ENCODE measurements at regions not wholly inside any gene's neighbourhood (a gene's known extent, or its start where the extent isn't known, plus 50 kb on each side); places are given as distances from the start of the nearest gene placed in this dataset.
"Not testable (repeated sequence)": the region's sequence is repeated elsewhere in the genome, so short reads cannot be mapped to it uniquely, and the experiment has no call there.

- Histone ChIP-seq H3K9me3 (ENCODE audit: control insufficient read depth, insufficient read depth, low read length) (no peaks in the 10 kb centered on the region), H3K27me3 (ENCODE audit: control insufficient read depth, insufficient read depth, low read length) (no peaks in the 10 kb centered on the region), H3K36me3 (ENCODE audit: control insufficient read depth, insufficient read depth, low read length) (no peaks in the 10 kb centered on the region), H3K27ac (ENCODE audit: low read length) (no peak overlapping the region), H3K4me1 (ENCODE audit: control insufficient read depth, insufficient read depth, low read length) (no peaks in the 10 kb centered on the region; the same call in 1 of the 2 replicates), H3K4me3 (ENCODE audit: low read length) (no peak overlapping the region)
- no CpG with 5 or more reads among the region's 7 CpGs for WGBS (ENCODE audit: insufficient coverage, insufficient read length)
- DNase-seq (ENCODE audit: low read depth, low spot score) = no peak
Observed at GRCh38 chr2:429142-429541, 141.3 kb upstream of the ALKAL2 start.

- H3K27me3 ChIP-seq (ENCODE audit: control insufficient read depth, insufficient read depth, low read length) = no peaks in the 10 kb centered on the region
- no peak overlapping the region for H3K4me3 ChIP-seq (ENCODE audit: low read length)
- WGBS (ENCODE audit: insufficient coverage, insufficient read length) = no CpG with 5 or more reads among the region's 7 CpGs
- DNase-seq (ENCODE audit: low read depth, low spot score) = no peak
- H3K27ac ChIP-seq (ENCODE audit: low read length) = no peak overlapping the region
- H3K9me3 ChIP-seq (ENCODE audit: control insufficient read depth, insufficient read depth, low read length) = no peaks in the 10 kb centered on the region
- no peaks in the 10 kb centered on the region; the same call in 1 of the 2 replicates for H3K4me1 ChIP-seq (ENCODE audit: control insufficient read depth, insufficient read depth, low read length)
- no peaks in the 10 kb centered on the region for H3K36me3 ChIP-seq (ENCODE audit: control insufficient read depth, insufficient read depth, low read length)
Observed at GRCh38 chr2:428591-428990, 140.7 kb upstream of the ALKAL2 start.

- H3K36me3 ChIP-seq (ENCODE audit: control insufficient read depth, insufficient read depth, low read length); DNase-seq (ENCODE audit: low read depth, low spot score); H3K4me1 ChIP-seq (ENCODE audit: control insufficient read depth, insufficient read depth, low read length); H3K27me3 ChIP-seq (ENCODE audit: control insufficient read depth, insufficient read depth, low read length); H3K9me3 ChIP-seq (ENCODE audit: control insufficient read depth, insufficient read depth, low read length); H3K4me3 ChIP-seq (ENCODE audit: low read length); H3K27ac ChIP-seq (ENCODE audit: low read length): not testable (repeated sequence)
- no CpG with 5 or more reads among the region's 47 CpGs for WGBS (ENCODE audit: insufficient coverage, insufficient read length)
Observed at GRCh38 chr2:426696-427095, 138.8 kb upstream of the ALKAL2 start.

- no peaks in the 10 kb centered on the region for H3K36me3 ChIP-seq (ENCODE audit: control insufficient read depth, insufficient read depth, low read length)
- H3K27me3 ChIP-seq (ENCODE audit: control insufficient read depth, insufficient read depth, low read length) = no peaks in the 10 kb centered on the region
- no CpG with 5 or more reads among the region's 17 CpGs for WGBS (ENCODE audit: insufficient coverage, insufficient read length)
- DNase-seq (ENCODE audit: low read depth, low spot score) = no peak
- no peak overlapping the region for H3K4me3 ChIP-seq (ENCODE audit: low read length)
- no peak overlapping the region for H3K27ac ChIP-seq (ENCODE audit: low read length)
- H3K9me3 ChIP-seq (ENCODE audit: control insufficient read depth, insufficient read depth, low read length) = no peaks in the 10 kb centered on the region
- no peaks in the 10 kb centered on the region for H3K4me1 ChIP-seq (ENCODE audit: control insufficient read depth, insufficient read depth, low read length)
Observed at GRCh38 chr2:425947-426346, 138.1 kb upstream of the ALKAL2 start.

- Histone ChIP-seq H3K4me1 (ENCODE audit: control insufficient read depth, insufficient read depth, low read length) (no peaks in the 10 kb centered on the region), H3K27me3 (ENCODE audit: control insufficient read depth, insufficient read depth, low read length) (no peaks in the 10 kb centered on the region), H3K27ac (ENCODE audit: low read length) (no peak overlapping the region), H3K9me3 (ENCODE audit: control insufficient read depth, insufficient read depth, low read length) (no peaks in the 10 kb centered on the region), H3K36me3 (ENCODE audit: control insufficient read depth, insufficient read depth, low read length) (no peaks in the 10 kb centered on the region), H3K4me3 (ENCODE audit: low read length) (no peak overlapping the region)
- DNase-seq (ENCODE audit: low read depth, low spot score) = no peak
- no CpG with 5 or more reads among the region's 8 CpGs for WGBS (ENCODE audit: insufficient coverage, insufficient read length)
Observed at GRCh38 chr2:425243-425642, 137.4 kb upstream of the ALKAL2 start.

GRCh38 chr2:424306-425171 lies 136.6 kb upstream of the ALKAL2 start:
- Histone ChIP-seq H3K9me3 (ENCODE audit: control insufficient read depth, insufficient read depth, low read length) (no peaks in the 10 kb centered on the region), H3K27me3 (ENCODE audit: control insufficient read depth, insufficient read depth, low read length) (no peaks in the 10 kb centered on the region), H3K4me3 (ENCODE audit: low read length) (no peak overlapping the region), H3K27ac (ENCODE audit: low read length) (no peak overlapping the region), H3K36me3 (ENCODE audit: control insufficient read depth, insufficient read depth, low read length) (no peaks in the 10 kb centered on the region), H3K4me1 (ENCODE audit: control insufficient read depth, insufficient read depth, low read length) (no peaks in the 10 kb centered on the region)
- no CpG with 5 or more reads among the region's 20 CpGs for WGBS (ENCODE audit: insufficient coverage, insufficient read length)
- no peak for DNase-seq (ENCODE audit: low read depth, low spot score)

GRCh38 chr2:423479-423878 lies 135.6 kb upstream of the ALKAL2 start:
- Histone ChIP-seq H3K27me3 (ENCODE audit: control insufficient read depth, insufficient read depth, low read length) (no peaks in the 10 kb centered on the region; the same call in 1 of the 2 replicates), H3K4me1 (ENCODE audit: control insufficient read depth, insufficient read depth, low read length) (no peaks in the 10 kb centered on the region), H3K27ac (ENCODE audit: low read length) (no peak overlapping the region), H3K9me3 (ENCODE audit: control insufficient read depth, insufficient read depth, low read length) (no peaks in the 10 kb centered on the region), H3K4me3 (ENCODE audit: low read length) (no peak overlapping the region), H3K36me3 (ENCODE audit: control insufficient read depth, insufficient read depth, low read length) (no peaks in the 10 kb centered on the region)
- no peak for DNase-seq (ENCODE audit: low read depth, low spot score)
- no CpG with 5 or more reads among the region's 10 CpGs for WGBS (ENCODE audit: insufficient coverage, insufficient read length)

- no peaks in the 10 kb centered on the region for H3K9me3 ChIP-seq (ENCODE audit: control insufficient read depth, insufficient read depth, low read length)
- no peaks in the 10 kb centered on the region for H3K36me3 ChIP-seq (ENCODE audit: control insufficient read depth, insufficient read depth, low read length)
- H3K4me3 ChIP-seq (ENCODE audit: low read length) = no peak overlapping the region
- H3K27ac ChIP-seq (ENCODE audit: low read length) = no peak overlapping the region
- H3K27me3 ChIP-seq (ENCODE audit: control insufficient read depth, insufficient read depth, low read length) = no peaks in the 10 kb centered on the region; the same call in 1 of the 2 replicates
- no peaks in the 10 kb centered on the region for H3K4me1 ChIP-seq (ENCODE audit: control insufficient read depth, insufficient read depth, low read length)
- no peak for DNase-seq (ENCODE audit: low read depth, low spot score)
- no CpG with 5 or more reads among the region's 14 CpGs for WGBS (ENCODE audit: insufficient coverage, insufficient read length)
Observed at GRCh38 chr2:422676-423435, 135.0 kb upstream of the ALKAL2 start.

GRCh38 chr2:421406-421805 lies 133.5 kb upstream of the ALKAL2 start:
- no peak overlapping the region for H3K4me3 ChIP-seq (ENCODE audit: low read length)
- H3K27me3 ChIP-seq (ENCODE audit: control insufficient read depth, insufficient read depth, low read length) = no peaks in the 10 kb centered on the region; the same call in 1 of the 2 replicates
- no peaks in the 10 kb centered on the region for H3K4me1 ChIP-seq (ENCODE audit: control insufficient read depth, insufficient read depth, low read length)
- no peaks in the 10 kb centered on the region for H3K36me3 ChIP-seq (ENCODE audit: control insufficient read depth, insufficient read depth, low read length)
- no CpG with 5 or more reads among the region's 14 CpGs for WGBS (ENCODE audit: insufficient coverage, insufficient read length)
- no peak overlapping the region for H3K27ac ChIP-seq (ENCODE audit: low read length)
- no peak for DNase-seq (ENCODE audit: low read depth, low spot score)
- no peaks in the 10 kb centered on the region for H3K9me3 ChIP-seq (ENCODE audit: control insufficient read depth, insufficient read depth, low read length)

- Histone ChIP-seq H3K27ac (ENCODE audit: low read length) (no peak overlapping the region), H3K4me1 (ENCODE audit: control insufficient read depth, insufficient read depth, low read length) (no peaks in the 10 kb centered on the region), H3K9me3 (ENCODE audit: control insufficient read depth, insufficient read depth, low read length) (no peaks in the 10 kb centered on the region), H3K4me3 (ENCODE audit: low read length) (no peak overlapping the region; the same call in 1 of the 2 replicates), H3K27me3 (ENCODE audit: control insufficient read depth, insufficient read depth, low read length) (no peaks in the 10 kb centered on the region; the same call in 1 of the 2 replicates), H3K36me3 (ENCODE audit: control insufficient read depth, insufficient read depth, low read length) (no peaks in the 10 kb centered on the region)
- no peak for DNase-seq (ENCODE audit: low read depth, low spot score)
- WGBS (ENCODE audit: insufficient coverage, insufficient read length) = no CpG with 5 or more reads among the region's 28 CpGs
Observed at GRCh38 chr2:419687-420317, 131.9 kb upstream of the ALKAL2 start.

Measured in iPS DF 6.9 (cell line).